ENCODE measurements at regions not wholly inside any gene's neighbourhood (a gene's known extent, or its start where the extent isn't known, plus 50 kb on each side); places are given as distances from the start of the nearest gene placed in this dataset.
"Not testable (repeated sequence)": the region's sequence is repeated elsewhere in the genome, so short reads cannot be mapped to it uniquely, and the experiment has no call there.

DNA sequence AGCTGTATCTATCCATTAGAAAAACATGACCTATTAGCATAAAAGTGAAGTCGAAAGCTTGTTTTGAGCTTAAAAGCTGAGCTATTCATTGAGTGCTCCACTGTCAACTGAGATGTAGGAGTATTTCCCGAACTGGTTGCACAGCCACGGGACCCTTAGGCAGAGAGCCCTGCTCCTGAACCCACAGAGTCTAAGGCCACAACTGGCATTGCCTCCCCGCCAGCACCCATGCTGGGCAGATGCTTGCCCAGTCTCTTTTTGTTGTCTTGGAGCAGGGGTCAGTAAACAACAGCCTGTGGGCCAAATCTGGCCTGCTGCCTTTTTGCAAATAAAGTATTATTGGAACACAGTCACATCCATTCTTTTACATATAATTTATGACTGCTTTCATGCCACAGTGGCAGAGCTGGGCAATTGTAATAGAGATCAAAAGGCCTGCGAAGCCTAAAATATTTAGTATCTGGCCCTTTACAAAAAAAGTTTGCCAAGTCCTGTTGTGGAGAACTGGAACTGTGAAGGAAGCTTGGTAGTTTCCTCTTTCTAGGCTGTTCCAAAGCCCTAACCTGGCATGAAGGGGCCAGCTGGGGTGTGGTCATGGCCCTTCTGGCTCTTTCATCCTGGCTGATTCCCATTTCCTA, 58.4 kb upstream of the WAPL start:
- TF ChIP-seq TAF1 (IDR thresholded peaks at IDR 0.05; ENCODE audit: low read depth, low read length) (no peak), POLR2A (IDR thresholded peaks at IDR 0.05; ENCODE audit: low read depth, low read length) (no peak), PAX5 (IDR thresholded peaks at IDR 0.05; ENCODE audit: insufficient read depth, low read length, severe bottlenecking) (no peak), SPI1 (IDR thresholded peaks at IDR 0.05; ENCODE audit: low read depth, low read length) (no peak), POU2F2 (IDR thresholded peaks at IDR 0.05; ENCODE audit: low read depth, low read length) (no peak), POLR2AphosphoS5 (IDR thresholded peaks at IDR 0.05; ENCODE audit: low read depth, low read length) (no peak)
- DNase-seq (ENCODE audit: insufficient read length, low spot score) = no peak
- FAIRE-seq = no peak

- TF ChIP-seq SPI1 (IDR thresholded peaks at IDR 0.05; ENCODE audit: low read depth, low read length) (0 out of 2 replicates have a peak, but pooled peaks have one; percentile 2), POU2F2 (IDR thresholded peaks at IDR 0.05; ENCODE audit: low read depth, low read length) (no peak)
- DNase-seq (ENCODE audit: insufficient read length, low spot score) (no peak), FAIRE-seq (no peak)
Measured at GRCh38 chr10:86580521-86580891, 58.9 kb upstream of the WAPL start.

GRCh38 chr10:86583983-86584382, 62.4 kb upstream of the WAPL start:
- no peak for DNase-seq (ENCODE audit: insufficient read length, low spot score)
- FAIRE-seq = peak; percentile 84
- TF ChIP-seq POLR2A (IDR thresholded peaks at IDR 0.05; ENCODE audit: low read depth, low read length) (no peak), POLR2AphosphoS5 (IDR thresholded peaks at IDR 0.05; ENCODE audit: low read depth, low read length) (no peak), TAF1 (IDR thresholded peaks at IDR 0.05; ENCODE audit: low read depth, low read length) (no peak), PAX5 (IDR thresholded peaks at IDR 0.05; ENCODE audit: insufficient read depth, low read length, severe bottlenecking) (no peak), SPI1 (IDR thresholded peaks at IDR 0.05; ENCODE audit: low read depth, low read length) (no peak), POU2F2 (IDR thresholded peaks at IDR 0.05; ENCODE audit: low read depth, low read length) (no peak)

DNA sequence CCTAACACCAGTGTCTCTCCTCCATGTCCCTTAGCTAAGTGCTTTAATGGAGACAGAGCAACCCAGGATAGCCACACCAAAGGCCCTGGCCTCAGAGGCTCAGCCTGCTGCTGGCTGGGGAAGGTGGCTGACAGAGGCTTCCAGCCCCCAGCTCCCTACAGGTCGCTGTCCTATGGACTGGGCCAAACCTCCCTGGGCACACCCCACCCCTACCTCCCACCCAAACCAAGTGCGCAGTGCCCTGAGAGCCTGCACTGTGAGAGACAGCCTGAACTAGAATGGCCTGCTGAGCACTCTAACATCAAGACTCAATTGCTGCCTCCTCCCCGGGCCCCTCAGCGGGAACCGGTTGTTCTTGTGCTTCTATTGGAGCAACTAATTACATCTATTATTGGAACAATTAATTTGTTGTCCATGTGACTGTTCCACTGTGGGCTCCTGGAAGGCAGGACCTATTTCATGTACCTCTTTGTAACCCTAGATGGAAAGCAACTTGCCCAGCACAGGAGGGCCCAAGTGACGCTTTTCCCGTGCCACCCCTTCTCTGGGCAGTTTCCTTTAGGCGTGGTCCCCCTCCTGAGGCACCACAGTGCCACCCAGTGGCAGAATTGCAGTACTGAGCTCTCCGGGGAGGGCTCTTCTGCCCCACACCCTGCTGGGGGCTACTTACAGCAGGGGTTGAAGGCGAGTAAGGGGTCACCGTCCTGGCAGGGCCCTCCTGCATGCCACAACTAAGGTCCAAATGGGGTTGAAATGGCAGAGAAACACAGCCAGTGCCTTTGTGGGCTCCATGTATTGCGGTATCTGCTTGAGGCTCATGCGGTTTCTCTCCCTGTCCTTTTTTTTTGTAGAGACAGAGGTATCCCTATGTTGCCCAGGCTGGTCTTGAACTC, 63.7 kb upstream of the WAPL start:
- no peak for TF ChIP-seq TAF1 (IDR thresholded peaks at IDR 0.05; ENCODE audit: low read depth, low read length)
- no peak for TF ChIP-seq POLR2A (IDR thresholded peaks at IDR 0.05; ENCODE audit: low read depth, low read length)
- TF ChIP-seq PAX5 (IDR thresholded peaks at IDR 0.05; ENCODE audit: insufficient read depth, low read length, severe bottlenecking) = no peak
- TF ChIP-seq POLR2AphosphoS5 (IDR thresholded peaks at IDR 0.05; ENCODE audit: low read depth, low read length) = no peak
- TF ChIP-seq POU2F2 (IDR thresholded peaks at IDR 0.05; ENCODE audit: low read depth, low read length) = no peak
- no peak for TF ChIP-seq SPI1 (IDR thresholded peaks at IDR 0.05; ENCODE audit: low read depth, low read length)
- DNase-seq (ENCODE audit: insufficient read length, low spot score) = peak; percentile 68
- FAIRE-seq = peak; percentile 96

GRCh38 chr10:86586516-86586915, 64.9 kb upstream of the WAPL start:
- FAIRE-seq (no peak), DNase-seq (ENCODE audit: insufficient read length, low spot score) (no peak)
- TF ChIP-seq PAX5 (IDR thresholded peaks at IDR 0.05; ENCODE audit: insufficient read depth, low read length, severe bottlenecking) (no peak), TAF1 (IDR thresholded peaks at IDR 0.05; ENCODE audit: low read depth, low read length) (no peak), POLR2AphosphoS5 (IDR thresholded peaks at IDR 0.05; ENCODE audit: low read depth, low read length) (no peak), SPI1 (IDR thresholded peaks at IDR 0.05; ENCODE audit: low read depth, low read length) (no peak), POLR2A (IDR thresholded peaks at IDR 0.05; ENCODE audit: low read depth, low read length) (no peak), POU2F2 (IDR thresholded peaks at IDR 0.05; ENCODE audit: low read depth, low read length) (no peak)

GRCh38 chr10:86588781-86589180, 65.6 kb upstream of the OPN4 start:
- DNase-seq (ENCODE audit: insufficient read length, low spot score); FAIRE-seq: not testable (repeated sequence)

GRCh38 chr10:86591436-86591835, 62.9 kb upstream of the OPN4 start:
- no peak for TF ChIP-seq TAF1 (IDR thresholded peaks at IDR 0.05; ENCODE audit: low read depth, low read length)
- TF ChIP-seq SPI1 (IDR thresholded peaks at IDR 0.05; ENCODE audit: low read depth, low read length) = no peak
- TF ChIP-seq PAX5 (IDR thresholded peaks at IDR 0.05; ENCODE audit: insufficient read depth, low read length, severe bottlenecking) = no peak
- no peak for TF ChIP-seq POU2F2 (IDR thresholded peaks at IDR 0.05; ENCODE audit: low read depth, low read length)
- no peak for TF ChIP-seq POLR2A (IDR thresholded peaks at IDR 0.05; ENCODE audit: low read depth, low read length)
- TF ChIP-seq POLR2AphosphoS5 (IDR thresholded peaks at IDR 0.05; ENCODE audit: low read depth, low read length) = no peak
- DNase-seq (ENCODE audit: insufficient read length, low spot score) (no peak), FAIRE-seq (no peak)

DNA sequence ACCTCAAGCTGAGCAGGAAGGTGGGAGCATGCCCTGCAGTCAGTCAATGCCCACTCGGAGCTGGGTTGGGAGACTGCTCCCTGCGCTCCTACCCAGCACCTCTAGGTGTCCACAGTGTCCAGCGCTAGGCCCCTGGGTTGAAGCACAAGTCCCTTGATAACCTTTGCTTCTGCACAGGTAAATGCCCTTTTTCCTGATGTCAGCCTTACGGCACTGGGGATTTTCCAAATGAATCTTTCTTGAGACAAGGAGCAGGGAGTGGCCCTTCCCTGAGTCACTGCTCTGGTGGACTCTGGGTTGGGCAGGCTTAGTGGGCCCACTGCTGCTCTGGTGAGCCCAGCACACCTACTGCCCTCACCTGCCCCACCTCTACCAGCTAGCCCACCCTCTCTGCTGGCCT, 61.9 kb upstream of the OPN4 start:
- DNase-seq (ENCODE audit: insufficient read length, low spot score) = no peak
- FAIRE-seq = no peak
- TF ChIP-seq SPI1 (IDR thresholded peaks at IDR 0.05; ENCODE audit: low read depth, low read length) (no peak), PAX5 (IDR thresholded peaks at IDR 0.05; ENCODE audit: insufficient read depth, low read length, severe bottlenecking) (no peak), POLR2A (IDR thresholded peaks at IDR 0.05; ENCODE audit: low read depth, low read length) (no peak), POLR2AphosphoS5 (IDR thresholded peaks at IDR 0.05; ENCODE audit: low read depth, low read length) (no peak), TAF1 (IDR thresholded peaks at IDR 0.05; ENCODE audit: low read depth, low read length) (no peak), POU2F2 (IDR thresholded peaks at IDR 0.05; ENCODE audit: low read depth, low read length) (no peak)

DNA sequence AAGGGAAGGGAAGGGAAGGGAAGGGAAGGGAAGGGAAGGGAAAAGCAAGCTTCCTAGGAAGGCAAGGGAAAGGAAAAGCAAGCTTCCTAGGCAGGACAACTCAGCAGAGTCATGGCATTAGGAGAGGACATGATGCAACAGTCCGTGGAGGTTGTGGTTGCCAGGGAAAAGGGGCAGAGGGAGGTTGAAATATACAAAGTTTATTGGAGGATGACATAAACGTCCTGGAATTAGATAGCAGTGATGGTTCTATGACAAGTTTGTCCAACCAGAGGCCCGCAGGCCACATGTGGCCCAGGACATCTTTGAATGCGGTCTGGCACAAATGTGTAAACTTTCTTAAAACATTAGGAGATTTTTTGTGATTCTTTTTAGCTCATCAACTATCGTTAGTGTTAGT, 59.8 kb upstream of the OPN4 start:
- TF ChIP-seq POLR2A (IDR thresholded peaks at IDR 0.05; ENCODE audit: low read depth, low read length) = no peak
- TF ChIP-seq POLR2AphosphoS5 (IDR thresholded peaks at IDR 0.05; ENCODE audit: low read depth, low read length) = no peak
- no peak for DNase-seq (ENCODE audit: insufficient read length, low spot score)
- no peak for FAIRE-seq

- no peak for TF ChIP-seq TAF1 (IDR thresholded peaks at IDR 0.05; ENCODE audit: low read depth, low read length)
- TF ChIP-seq POU2F2 (IDR thresholded peaks at IDR 0.05; ENCODE audit: low read depth, low read length) = no peak
- no peak for TF ChIP-seq POLR2AphosphoS5 (IDR thresholded peaks at IDR 0.05; ENCODE audit: low read depth, low read length)
- TF ChIP-seq PAX5 (IDR thresholded peaks at IDR 0.05; ENCODE audit: insufficient read depth, low read length, severe bottlenecking) = no peak
- no peak for TF ChIP-seq POLR2A (IDR thresholded peaks at IDR 0.05; ENCODE audit: low read depth, low read length)
- no peak for TF ChIP-seq SPI1 (IDR thresholded peaks at IDR 0.05; ENCODE audit: low read depth, low read length)
- no peak for FAIRE-seq
- no peak for DNase-seq (ENCODE audit: insufficient read length, low spot score)
Measured at GRCh38 chr10:86595496-86595895, 58.9 kb upstream of the OPN4 start.
